Nephron (organoid): ENCODE measurements at regions not wholly inside any gene's neighbourhood (a gene's known extent, or its start where the extent isn't known, plus 50 kb on each side); places are given as distances from the start of the nearest gene placed in this dataset.

ENCODE experiments used
- H3K27ac Mint-ChIP-seq, 3 experiments: 2 replicates each; pipeline ENCODE4 v1.8.0; 2020; ENCODE audit warnings: mixed read lengths in 3 of 3, mild to moderate bottlenecking in 2 of 3, moderate library complexity in 1 of 3
- H3K27me3 Mint-ChIP-seq: 2 replicates; pipeline ENCODE4 v1.8.0; 2021; ENCODE audit warnings: low read depth, mild to moderate bottlenecking, moderate library complexity, mixed read lengths
- H3K36me3 Mint-ChIP-seq: 2 replicates; pipeline ENCODE4 v1.8.0; 2020; ENCODE audit warnings: low read depth, mixed read lengths
- H3K4me1 Mint-ChIP-seq: 2 replicates; pipeline ENCODE4 v1.8.0; 2020; ENCODE audit warnings: mixed read lengths
- H3K4me3 Mint-ChIP-seq, 3 experiments: 2 replicates each; pipeline ENCODE4 v1.8.0; 2020; ENCODE audit warnings: mild to moderate bottlenecking in 3 of 3, mixed read lengths in 3 of 3, moderate library complexity in 2 of 3
- H3K9me3 Mint-ChIP-seq: 2 replicates; pipeline ENCODE4 v1.8.0; 2020; ENCODE audit warnings: mixed read lengths
- TF ChIP-seq, protein P1 (sequence below), 3 experiments: fragments of 200-600 bp; sonication (generic); IDR thresholded peaks; one replicate each; pipeline ENCODE4 v1.5.0; 2021; ENCODE audit warnings: antibody characterized with exemption in 3 of 3; ENCODE audit not compliant: unreplicated experiment in 3 of 3

- no peak overlapping the region for H3K4me3 Mint-ChIP-seq
- H3K4me1 Mint-ChIP-seq: peaks cover 16% of the 10 kb centered on the region
- no peaks in the 10 kb centered on the region for H3K9me3 Mint-ChIP-seq
- H3K27me3 Mint-ChIP-seq: peaks cover 18% of the 10 kb centered on the region
- no peaks in the 10 kb centered on the region for H3K36me3 Mint-ChIP-seq
- H3K27ac Mint-ChIP-seq: peak overlapping the region in 2 of 3 experiments; percentile 16 to 19
- TF ChIP-seq, protein P1, sequence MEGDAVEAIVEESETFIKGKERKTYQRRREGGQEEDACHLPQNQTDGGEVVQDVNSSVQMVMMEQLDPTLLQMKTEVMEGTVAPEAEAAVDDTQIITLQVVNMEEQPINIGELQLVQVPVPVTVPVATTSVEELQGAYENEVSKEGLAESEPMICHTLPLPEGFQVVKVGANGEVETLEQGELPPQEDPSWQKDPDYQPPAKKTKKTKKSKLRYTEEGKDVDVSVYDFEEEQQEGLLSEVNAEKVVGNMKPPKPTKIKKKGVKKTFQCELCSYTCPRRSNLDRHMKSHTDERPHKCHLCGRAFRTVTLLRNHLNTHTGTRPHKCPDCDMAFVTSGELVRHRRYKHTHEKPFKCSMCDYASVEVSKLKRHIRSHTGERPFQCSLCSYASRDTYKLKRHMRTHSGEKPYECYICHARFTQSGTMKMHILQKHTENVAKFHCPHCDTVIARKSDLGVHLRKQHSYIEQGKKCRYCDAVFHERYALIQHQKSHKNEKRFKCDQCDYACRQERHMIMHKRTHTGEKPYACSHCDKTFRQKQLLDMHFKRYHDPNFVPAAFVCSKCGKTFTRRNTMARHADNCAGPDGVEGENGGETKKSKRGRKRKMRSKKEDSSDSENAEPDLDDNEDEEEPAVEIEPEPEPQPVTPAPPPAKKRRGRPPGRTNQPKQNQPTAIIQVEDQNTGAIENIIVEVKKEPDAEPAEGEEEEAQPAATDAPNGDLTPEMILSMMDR (IDR thresholded peaks at IDR 0.05; ENCODE audit: unreplicated experiment in 3 of 3): no peak
These were observed 72.1 kb upstream of the ATP10B start for GRCh38 chr5:160923936-160924710.

DNA sequence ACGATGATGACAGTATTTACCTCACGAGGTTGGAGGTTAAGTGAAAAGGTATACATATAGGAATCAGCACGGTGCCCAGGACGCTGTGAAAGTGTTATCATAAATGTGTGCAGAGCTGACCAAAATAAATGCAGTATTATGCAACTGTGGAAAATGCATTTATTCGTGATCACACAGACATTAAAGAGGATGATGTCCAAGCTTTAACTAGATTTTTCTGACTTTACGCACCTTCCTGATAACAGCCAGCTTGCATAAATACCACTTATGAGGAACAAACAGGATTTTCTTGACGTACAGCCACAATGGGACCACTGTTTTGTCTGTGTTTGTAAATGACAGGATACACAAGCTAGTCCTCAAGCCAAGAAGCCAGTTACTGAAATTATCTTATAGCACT lies 71.4 kb upstream of the ATP10B start:
- Mint-ChIP-seq H3K4me3 (no peak overlapping the region), H3K4me1 (peaks cover 16% of the 10 kb centered on the region), H3K27ac (peak overlapping the region in 1 of 3 experiments; percentile 16), H3K9me3 (no peaks in the 10 kb centered on the region), H3K27me3 (peaks cover 21% of the 10 kb centered on the region), H3K36me3 (no peaks in the 10 kb centered on the region)
- TF ChIP-seq, protein P1 (IDR thresholded peaks at IDR 0.05; ENCODE audit: unreplicated experiment in 3 of 3): no peak

GRCh38 chr5:160922311-160922710 lies 70.3 kb upstream of the ATP10B start:
- TF ChIP-seq, protein P1 (IDR thresholded peaks at IDR 0.05; ENCODE audit: unreplicated experiment in 3 of 3): no peak
- H3K27ac Mint-ChIP-seq: peak overlapping the region in 1 of 3 experiments; percentile 19
- peaks cover 10% of the 10 kb centered on the region for H3K4me1 Mint-ChIP-seq
- H3K36me3 Mint-ChIP-seq: no peaks in the 10 kb centered on the region
- no peaks in the 10 kb centered on the region for H3K9me3 Mint-ChIP-seq
- peaks cover 17% of the 10 kb centered on the region for H3K27me3 Mint-ChIP-seq
- H3K4me3 Mint-ChIP-seq: no peak overlapping the region

- no peaks in the 10 kb centered on the region for H3K36me3 Mint-ChIP-seq
- H3K4me3 Mint-ChIP-seq: no peak overlapping the region
- peaks cover 6% of the 10 kb centered on the region for H3K4me1 Mint-ChIP-seq
- H3K9me3 Mint-ChIP-seq: no peaks in the 10 kb centered on the region
- H3K27me3 Mint-ChIP-seq: peaks cover 17% of the 10 kb centered on the region
- no peak overlapping the region for H3K27ac Mint-ChIP-seq
- TF ChIP-seq, protein P1 (IDR thresholded peaks at IDR 0.05; ENCODE audit: unreplicated experiment in 3 of 3): no peak
These were observed 69.6 kb upstream of the ATP10B start for GRCh38 chr5:160921423-160922285.

DNA sequence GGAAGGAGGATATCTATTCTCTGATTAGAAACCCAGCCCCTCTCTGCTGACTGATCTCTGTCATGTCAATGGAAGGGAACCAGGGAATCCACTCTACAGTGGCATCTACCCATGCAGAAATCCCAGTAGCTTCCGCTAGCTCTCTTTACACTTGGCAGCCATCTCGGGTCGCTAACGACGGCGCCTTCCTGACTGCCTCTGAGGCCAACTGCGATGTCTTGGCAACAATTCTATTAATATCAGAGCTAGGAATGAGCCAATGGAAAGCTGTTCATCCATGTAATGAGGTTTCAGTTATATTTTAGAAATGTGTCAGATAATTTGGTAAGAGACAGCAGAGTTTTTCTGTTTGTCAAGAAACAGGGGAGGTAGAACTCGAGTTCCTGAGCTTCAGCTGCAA lies 67.6 kb upstream of the ATP10B start:
- no peak overlapping the region for H3K27ac Mint-ChIP-seq
- H3K4me3 Mint-ChIP-seq: no peak overlapping the region
- H3K36me3 Mint-ChIP-seq: no peaks in the 10 kb centered on the region
- H3K9me3 Mint-ChIP-seq: no peaks in the 10 kb centered on the region
- TF ChIP-seq, protein P1 (IDR thresholded peaks at IDR 0.05; ENCODE audit: unreplicated experiment in 3 of 3): no peak
- H3K4me1 Mint-ChIP-seq: no peaks in the 10 kb centered on the region
- H3K27me3 Mint-ChIP-seq: peaks cover 22% of the 10 kb centered on the region
